ENCODE measurements at regions not wholly inside any gene's neighbourhood (a gene's known extent, or its start where the extent isn't known, plus 50 kb on each side); places are given as distances from the start of the nearest gene placed in this dataset.

DNA sequence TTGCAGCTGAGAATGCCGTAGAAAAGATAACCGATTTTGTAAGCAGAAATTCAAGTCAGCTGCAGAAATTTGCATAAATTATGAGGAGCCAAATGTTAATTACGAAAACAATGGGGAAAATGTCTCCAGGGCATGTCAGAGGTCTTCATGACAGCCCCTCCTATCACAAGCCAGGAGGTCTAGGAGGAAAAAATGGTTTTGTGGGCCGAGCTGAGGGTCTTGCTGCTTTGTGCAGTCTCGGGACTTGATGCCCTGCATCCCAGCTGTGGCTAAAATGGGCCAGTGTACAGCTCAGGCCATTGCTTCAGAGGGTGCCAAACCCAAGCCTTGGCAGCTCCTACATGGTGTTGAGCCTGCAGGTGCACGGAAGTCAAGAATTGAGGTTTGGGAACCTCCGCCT is 131.2 kb upstream of the PDE3A start:
- Mint-ChIP-seq H3K9me3 (peaks cover 3% of the 10 kb centered on the region), H3K27ac (no peak overlapping the region), H3K4me1 (ENCODE audit: low read depth in 2 of 2) (no peaks in the 10 kb centered on the region), H3K4me3 (no peak overlapping the region), H3K36me3 (no peaks in the 10 kb centered on the region), H3K27me3 (no peaks in the 10 kb centered on the region)
- no peak for ATAC-seq
- no peak for DNase-seq (ENCODE audit: low spot score)

- DNase-seq (ENCODE audit: low spot score): no peak
- H3K36me3 Mint-ChIP-seq: peaks cover 6% of the 10 kb centered on the region
- no peaks in the 10 kb centered on the region for H3K27me3 Mint-ChIP-seq
- H3K27ac Mint-ChIP-seq: no peak overlapping the region
- H3K4me1 Mint-ChIP-seq (ENCODE audit: low read depth in 2 of 2): no peaks in the 10 kb centered on the region
- H3K9me3 Mint-ChIP-seq: peaks cover 13% of the 10 kb centered on the region
- ATAC-seq: no peak
- no peak overlapping the region for H3K4me3 Mint-ChIP-seq
Observed at GRCh38 chr12:20245491-20245890, 122.8 kb upstream of the PDE3A start.

DNA sequence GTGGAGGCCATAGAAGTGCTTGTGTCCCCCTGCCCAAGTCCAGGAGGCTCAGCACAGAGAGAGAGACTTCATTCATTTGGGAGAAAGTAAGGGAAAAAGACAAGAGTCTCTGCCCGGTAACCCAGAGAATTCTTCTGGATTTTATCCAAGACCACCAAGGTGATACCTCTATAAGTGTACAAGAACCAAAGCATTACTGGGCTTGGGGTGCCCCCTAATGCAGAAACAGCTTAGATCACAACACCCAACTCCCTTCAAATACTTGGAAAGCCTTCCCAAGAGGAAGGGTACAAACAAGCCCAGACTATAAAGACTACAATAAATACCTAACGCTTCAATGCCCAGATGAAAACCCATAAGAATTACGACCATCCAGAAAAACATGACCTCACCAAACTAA is 119.7 kb upstream of the PDE3A start:
- ATAC-seq: no peak
- peaks cover 15% of the 10 kb centered on the region for H3K9me3 Mint-ChIP-seq
- no peaks in the 10 kb centered on the region for H3K27me3 Mint-ChIP-seq
- H3K4me1 Mint-ChIP-seq (ENCODE audit: low read depth in 2 of 2): no peaks in the 10 kb centered on the region
- no peak overlapping the region for H3K27ac Mint-ChIP-seq
- H3K36me3 Mint-ChIP-seq: peaks cover 6% of the 10 kb centered on the region
- H3K4me3 Mint-ChIP-seq: no peak overlapping the region
- DNase-seq (ENCODE audit: low spot score): no peak

- no peak for DNase-seq (ENCODE audit: low spot score)
- no peak overlapping the region for H3K27ac Mint-ChIP-seq
- H3K36me3 Mint-ChIP-seq: peaks cover 6% of the 10 kb centered on the region
- H3K4me1 Mint-ChIP-seq (ENCODE audit: low read depth in 2 of 2): no peaks in the 10 kb centered on the region
- no peaks in the 10 kb centered on the region for H3K27me3 Mint-ChIP-seq
- H3K4me3 Mint-ChIP-seq: no peak overlapping the region
- ATAC-seq: no peak
- H3K9me3 Mint-ChIP-seq: peaks cover 15% of the 10 kb centered on the region
Observed at GRCh38 chr12:20250761-20251160, 117.6 kb upstream of the PDE3A start.

DNA sequence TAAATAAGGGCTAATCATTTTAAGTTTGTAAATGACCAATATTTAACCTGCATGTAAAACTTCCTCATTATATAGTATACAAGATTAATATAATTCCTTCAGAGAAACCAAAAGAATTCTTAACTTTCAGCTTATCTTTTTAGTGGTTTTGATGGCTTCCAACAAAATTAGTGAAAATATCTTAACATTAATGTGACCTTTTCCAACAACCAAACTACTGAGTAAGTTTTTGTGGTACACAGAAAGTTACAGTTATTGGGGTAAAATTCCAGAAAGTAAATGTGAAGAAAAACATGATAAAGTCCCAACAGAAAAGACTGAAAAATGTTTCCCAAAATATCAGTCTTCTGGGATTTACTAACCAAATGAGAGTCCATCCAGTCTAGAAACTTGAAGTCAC is 111.0 kb upstream of the PDE3A start:
- H3K27me3 Mint-ChIP-seq: no peaks in the 10 kb centered on the region
- no peak for ATAC-seq
- no peak overlapping the region for H3K4me3 Mint-ChIP-seq
- peaks cover 6% of the 10 kb centered on the region for H3K9me3 Mint-ChIP-seq
- no peak overlapping the region for H3K27ac Mint-ChIP-seq
- H3K36me3 Mint-ChIP-seq: no peaks in the 10 kb centered on the region
- no peak for DNase-seq (ENCODE audit: low spot score)
- no peaks in the 10 kb centered on the region for H3K4me1 Mint-ChIP-seq (ENCODE audit: low read depth in 2 of 2)

GRCh38 chr12:20259786-20260185 is 108.6 kb upstream of the PDE3A start:
- no peaks in the 10 kb centered on the region for H3K4me1 Mint-ChIP-seq (ENCODE audit: low read depth in 2 of 2)
- ATAC-seq (no peak), DNase-seq (ENCODE audit: low spot score) (no peak)
- H3K27ac Mint-ChIP-seq: no peak overlapping the region
- peaks cover 4% of the 10 kb centered on the region for H3K9me3 Mint-ChIP-seq
- H3K4me3 Mint-ChIP-seq: no peak overlapping the region
- no peaks in the 10 kb centered on the region for H3K27me3 Mint-ChIP-seq
- no peaks in the 10 kb centered on the region for H3K36me3 Mint-ChIP-seq

DNA sequence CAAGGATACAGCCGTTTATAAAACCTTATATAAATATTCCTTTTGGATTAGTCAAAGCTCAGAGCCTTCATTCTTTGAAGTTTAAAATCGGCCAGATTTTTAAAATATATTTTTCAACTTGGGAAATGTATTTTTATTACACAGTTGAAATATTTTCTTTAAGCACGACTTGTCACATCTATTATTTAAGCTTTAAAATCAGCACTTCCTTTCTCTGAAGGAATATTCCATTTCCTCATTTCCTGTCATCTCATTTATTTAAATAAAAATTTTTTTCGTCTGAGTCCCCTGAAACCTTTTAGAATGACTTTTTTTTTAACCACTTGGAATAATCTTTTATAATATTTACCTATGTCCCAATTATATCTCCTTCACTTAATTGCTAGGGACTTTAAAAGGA is 107.5 kb upstream of the PDE3A start:
- H3K36me3 Mint-ChIP-seq: no peaks in the 10 kb centered on the region
- DNase-seq (ENCODE audit: low spot score) (no peak), ATAC-seq (no peak)
- peaks cover 7% of the 10 kb centered on the region for H3K9me3 Mint-ChIP-seq
- H3K4me1 Mint-ChIP-seq (ENCODE audit: low read depth in 2 of 2): no peaks in the 10 kb centered on the region
- no peak overlapping the region for H3K27ac Mint-ChIP-seq
- no peaks in the 10 kb centered on the region for H3K27me3 Mint-ChIP-seq
- no peak overlapping the region for H3K4me3 Mint-ChIP-seq

DNA sequence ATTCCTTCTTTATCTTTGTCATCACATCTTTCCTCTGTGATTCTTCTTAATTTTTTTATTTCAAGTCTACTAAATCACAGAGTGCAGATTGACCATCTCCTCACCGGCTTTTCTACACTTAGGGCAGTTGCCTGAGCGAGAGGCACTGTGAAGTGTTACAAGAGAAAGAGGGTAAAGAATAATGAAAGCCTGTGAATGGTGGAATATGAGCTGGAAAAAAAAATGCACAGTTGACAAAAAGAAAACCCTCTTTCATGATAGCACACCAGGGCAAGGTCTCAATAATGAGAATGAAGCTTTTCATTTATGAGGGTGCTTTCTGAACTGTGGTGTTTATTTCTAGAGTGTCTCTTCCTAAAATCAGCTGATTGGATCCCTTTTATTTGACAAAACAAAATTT is 106.2 kb upstream of the PDE3A start:
- Mint-ChIP-seq H3K36me3 (no peaks in the 10 kb centered on the region), H3K4me1 (ENCODE audit: low read depth in 2 of 2) (no peaks in the 10 kb centered on the region), H3K27ac (no peak overlapping the region), H3K4me3 (no peak overlapping the region), H3K9me3 (peaks cover 7% of the 10 kb centered on the region), H3K27me3 (no peaks in the 10 kb centered on the region)
- no peak for DNase-seq (ENCODE audit: low spot score)
- ATAC-seq: no peak

GRCh38 chr12:20264026-20264425 is 104.3 kb upstream of the PDE3A start:
- Mint-ChIP-seq H3K36me3 (no peaks in the 10 kb centered on the region), H3K27ac (no peak overlapping the region), H3K4me1 (ENCODE audit: low read depth in 2 of 2) (no peaks in the 10 kb centered on the region), H3K4me3 (no peak overlapping the region), H3K9me3 (peaks cover 7% of the 10 kb centered on the region), H3K27me3 (no peaks in the 10 kb centered on the region)
- DNase-seq (ENCODE audit: low spot score) (no peak), ATAC-seq (no peak)

DNA sequence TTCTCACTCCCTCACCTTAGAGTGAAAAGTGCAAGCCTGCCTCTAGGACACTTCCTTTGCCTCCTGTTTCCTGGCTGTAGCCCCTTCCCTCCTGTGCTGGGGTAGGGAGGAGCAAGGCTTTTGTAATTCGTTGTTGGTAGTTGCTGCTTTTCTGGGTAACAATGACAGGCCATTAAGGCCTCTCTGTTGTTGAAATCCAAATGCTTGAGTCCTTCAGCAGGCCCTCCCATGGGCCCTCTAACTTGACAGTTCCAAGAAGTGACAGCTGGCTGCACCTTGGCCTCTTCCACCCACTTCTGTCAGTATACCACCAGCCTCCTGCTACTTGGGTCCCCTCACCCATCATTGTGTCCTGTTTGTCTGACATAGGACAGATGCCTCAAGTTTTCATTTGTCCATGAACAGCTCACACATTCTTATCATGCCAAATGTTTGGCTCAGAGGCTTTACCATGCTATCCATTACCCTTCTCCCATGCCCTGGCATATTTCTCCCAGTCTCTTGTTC is 103.7 kb upstream of the PDE3A start:
- peaks cover 9% of the 10 kb centered on the region for H3K9me3 Mint-ChIP-seq
- ATAC-seq (peak in 1 of 2 donors; percentile 32), DNase-seq (ENCODE audit: low spot score) (no peak)
- H3K36me3 Mint-ChIP-seq: no peaks in the 10 kb centered on the region
- no peak overlapping the region for H3K4me3 Mint-ChIP-seq
- no peak overlapping the region for H3K27ac Mint-ChIP-seq
- no peaks in the 10 kb centered on the region for H3K4me1 Mint-ChIP-seq (ENCODE audit: low read depth in 2 of 2)
- no peaks in the 10 kb centered on the region for H3K27me3 Mint-ChIP-seq

GRCh38 chr12:20268121-20268732 is 100.1 kb upstream of the PDE3A start:
- DNase-seq (ENCODE audit: low spot score): no peak
- Mint-ChIP-seq H3K27ac (no peak overlapping the region), H3K4me3 (no peak overlapping the region), H3K27me3 (no peaks in the 10 kb centered on the region), H3K9me3 (peaks cover 9% of the 10 kb centered on the region), H3K36me3 (no peaks in the 10 kb centered on the region), H3K4me1 (ENCODE audit: low read depth in 2 of 2) (no peaks in the 10 kb centered on the region)
- no peak for ATAC-seq

DNA sequence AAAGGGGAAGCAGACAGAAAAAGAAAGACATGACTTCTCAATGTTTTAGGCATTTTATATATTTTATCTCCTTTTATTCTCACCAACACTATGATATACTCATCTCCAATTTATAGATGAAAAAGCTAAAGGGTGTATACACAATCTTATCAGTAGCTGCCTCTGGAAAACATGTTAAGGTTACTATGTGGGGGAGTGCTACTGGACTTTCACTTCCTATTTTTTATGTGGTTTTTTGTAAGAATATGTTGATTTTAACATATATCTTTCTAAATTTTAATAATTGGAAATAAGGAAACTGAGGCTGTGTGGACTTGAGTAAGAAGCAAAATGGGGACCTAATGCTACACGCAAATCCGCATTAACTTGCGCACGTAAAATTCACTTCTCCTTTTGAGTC is 99.6 kb upstream of the PDE3A start:
- Mint-ChIP-seq H3K36me3 (no peaks in the 10 kb centered on the region), H3K27ac (no peak overlapping the region), H3K9me3 (peaks cover 9% of the 10 kb centered on the region), H3K27me3 (no peaks in the 10 kb centered on the region), H3K4me3 (no peak overlapping the region), H3K4me1 (ENCODE audit: low read depth in 2 of 2) (no peaks in the 10 kb centered on the region)
- ATAC-seq (no peak), DNase-seq (ENCODE audit: low spot score) (no peak)

- ATAC-seq (no peak), DNase-seq (ENCODE audit: low spot score) (no peak)
- no peaks in the 10 kb centered on the region for H3K27me3 Mint-ChIP-seq
- peaks cover 10% of the 10 kb centered on the region for H3K9me3 Mint-ChIP-seq
- no peaks in the 10 kb centered on the region for H3K36me3 Mint-ChIP-seq
- no peak overlapping the region for H3K27ac Mint-ChIP-seq
- H3K4me1 Mint-ChIP-seq (ENCODE audit: low read depth in 2 of 2): no peaks in the 10 kb centered on the region
- H3K4me3 Mint-ChIP-seq: no peak overlapping the region
Observed at GRCh38 chr12:20269337-20270067, 98.8 kb upstream of the PDE3A start.

DNA sequence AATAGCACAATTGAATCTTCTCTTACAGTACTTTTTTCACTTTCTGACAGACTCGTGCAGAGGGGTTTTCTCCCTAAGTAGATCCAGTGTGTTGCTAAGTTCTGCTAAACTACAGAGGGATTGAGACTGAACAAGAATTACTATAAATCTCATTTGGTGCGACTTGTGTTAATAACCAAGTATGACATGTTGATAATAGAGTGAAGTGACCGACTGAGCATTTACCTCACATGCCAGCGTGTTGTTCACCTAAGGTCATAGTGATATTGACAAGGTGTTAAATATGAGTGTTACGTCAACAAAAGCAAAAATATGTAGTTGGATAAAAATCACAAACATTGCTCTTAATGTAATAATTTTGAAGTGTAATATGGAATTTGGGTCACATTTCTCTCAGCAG is 97.8 kb upstream of the PDE3A start:
- DNase-seq (ENCODE audit: low spot score): no peak
- no peaks in the 10 kb centered on the region for H3K27me3 Mint-ChIP-seq
- peaks cover 6% of the 10 kb centered on the region for H3K9me3 Mint-ChIP-seq
- no peaks in the 10 kb centered on the region for H3K36me3 Mint-ChIP-seq
- ATAC-seq: no peak
- H3K27ac Mint-ChIP-seq: no peak overlapping the region
- H3K4me1 Mint-ChIP-seq (ENCODE audit: low read depth in 2 of 2): no peaks in the 10 kb centered on the region
- no peak overlapping the region for H3K4me3 Mint-ChIP-seq

- Mint-ChIP-seq H3K9me3 (peaks cover 6% of the 10 kb centered on the region), H3K27ac (no peak overlapping the region), H3K4me3 (no peak overlapping the region), H3K4me1 (ENCODE audit: low read depth in 2 of 2) (no peaks in the 10 kb centered on the region), H3K36me3 (no peaks in the 10 kb centered on the region), H3K27me3 (no peaks in the 10 kb centered on the region)
- ATAC-seq (no peak), DNase-seq (ENCODE audit: low spot score) (no peak)
Observed at GRCh38 chr12:20272161-20272560, 96.2 kb upstream of the PDE3A start.
